Left lung (tissue), 4 donors: ENCODE measurements at regions not wholly inside any gene's neighbourhood (a gene's known extent, or its start where the extent isn't known, plus 50 kb on each side); places are given as distances from the start of the nearest gene placed in this dataset.

Source experiments
- ATAC-seq: fragments of 200-7000 bp; cut with Tn5 transposase; one replicate; pipeline ENCODE4 v1.9.1; 2020; ENCODE audit warnings: moderate library complexity
- DNase-seq, 4 donors: peaks; one replicate each; pipeline ENCODE4 v3.0.0-alpha.2; 2013 to 2020
- H3K27ac ChIP-seq, 2 donors: fragments of 200-600 bp; sonication (generic) in 1 of 2; one replicate each; pipeline versions ENCODE4 v1.5.0 to v1.8.0; 2020 to 2021
- H3K27me3 ChIP-seq, 2 donors: fragments of 200-600 bp; sonication (generic) in 1 of 2; one replicate each; pipeline versions ENCODE4 v1.5.0 to v1.8.0; 2020 to 2021
- H3K36me3 ChIP-seq, 2 donors: fragments of 200-600 bp; sonication (generic) in 1 of 2; one replicate each; pipeline versions ENCODE4 v1.5.0 to v1.8.0; 2020 to 2021
- H3K4me1 ChIP-seq, 2 donors: fragments of 200-600 bp; one replicate each; pipeline ENCODE4 v1.8.0; 2021
- H3K4me3 ChIP-seq, 2 donors: fragments of 200-600 bp; sonication (generic) in 1 of 2; one replicate each; pipeline versions ENCODE4 v1.5.0 to v1.8.0; 2020 to 2021; ENCODE audit warnings: mild to moderate bottlenecking in 1 of 2
- H3K9me3 ChIP-seq, 2 donors: fragments of 200-600 bp; sonication (generic) in 1 of 2; one replicate each; pipeline versions ENCODE4 v1.5.0 to v1.8.0; 2020 to 2021
- CTCF ChIP-seq, 2 donors: fragments of 200-600 bp; sonication (generic) in 1 of 2; IDR thresholded peaks; one replicate each; pipeline versions ENCODE4 v1.5.0 to v1.8.0; 2021; ENCODE audit warnings: antibody characterized with exemption in 2 of 2
- intact Hi-C, 2 donors: fragments of 100-400 bp; cut with DNase I; formaldehyde crosslinking; loops; one replicate each; pipeline versions ENCODE4 v1.11.2 to v1.14.2; 2022
- donor health status: DM: no; HTN: yes; CAD: no.
- donor health status: DM: no; HTN: no; CAD: no.

- Histone ChIP-seq H3K27me3 (no peaks in the 10 kb centered on the region), H3K9me3 (peaks cover 0 to 3% of the 10 kb centered on the region in 2 donors), H3K36me3 (no peaks in the 10 kb centered on the region), H3K4me3 (no peak overlapping the region), H3K4me1 (no peaks in the 10 kb centered on the region), H3K27ac (no peak overlapping the region)
- intact Hi-C loops: no loop called here
- ATAC-seq (no peak), DNase-seq (no peak)
- TF ChIP-seq CTCF (IDR thresholded peaks at IDR 0.05): no peak
Measured at GRCh38 chr10:7498111-7498510, 87.3 kb upstream of the SFMBT2 start.

DNA sequence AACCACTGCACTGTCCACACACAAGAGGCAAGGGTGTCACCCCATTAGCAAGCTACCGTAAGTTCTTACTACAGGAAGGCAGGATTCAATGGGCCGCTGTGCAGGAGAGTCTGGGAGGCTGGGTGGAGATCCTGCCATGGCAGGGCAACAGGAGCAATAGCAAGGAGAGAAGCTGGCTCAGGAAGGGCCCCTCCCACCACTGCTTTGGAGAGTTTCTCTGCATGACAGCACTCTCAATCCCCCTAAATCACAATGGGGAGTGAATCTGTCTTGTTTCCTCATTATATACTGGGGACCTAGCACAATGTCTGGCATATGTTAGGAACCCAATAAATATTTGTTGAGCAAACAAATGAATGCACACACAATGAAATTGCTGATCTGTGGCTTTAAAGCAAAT is 83.2 kb upstream of the SFMBT2 start:
- H3K36me3 ChIP-seq: no peaks in the 10 kb centered on the region
- no peaks in the 10 kb centered on the region for H3K9me3 ChIP-seq
- no peak overlapping the region for H3K27ac ChIP-seq
- DNase-seq (no peak), ATAC-seq (no peak)
- peaks cover 0 to 12% of the 10 kb centered on the region in 2 donors for H3K4me1 ChIP-seq
- TF ChIP-seq CTCF (IDR thresholded peaks at IDR 0.05): no peak
- no peaks in the 10 kb centered on the region for H3K27me3 ChIP-seq
- H3K4me3 ChIP-seq: no peak overlapping the region
- intact Hi-C loops: no loop called here

DNA sequence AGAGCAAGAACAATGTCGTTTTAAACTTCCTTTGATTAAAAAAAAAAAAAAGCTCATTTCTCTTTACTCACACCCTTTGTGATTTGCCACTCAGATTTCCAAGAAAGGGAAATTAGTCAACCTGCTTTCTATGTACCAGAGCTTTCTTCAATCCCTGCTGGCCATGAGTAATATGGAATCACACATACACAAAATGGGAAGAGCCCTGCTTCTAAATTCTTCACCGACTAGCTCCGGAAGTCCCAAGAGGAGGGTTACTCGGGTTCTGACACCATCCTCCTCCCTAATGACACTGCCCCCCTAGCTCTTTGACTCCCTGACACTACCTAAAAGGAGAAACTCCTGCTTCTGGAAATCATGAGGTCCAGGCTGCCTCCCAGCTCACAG is 81.8 kb upstream of the SFMBT2 start:
- no peaks in the 10 kb centered on the region for H3K36me3 ChIP-seq
- intact Hi-C loops: no loop called here
- H3K27me3 ChIP-seq: no peaks in the 10 kb centered on the region
- no peak for DNase-seq
- no peaks in the 10 kb centered on the region for H3K9me3 ChIP-seq
- H3K27ac ChIP-seq: no peak overlapping the region
- peaks cover 5 to 21% of the 10 kb centered on the region in 2 donors for H3K4me1 ChIP-seq
- ATAC-seq: no peak
- no peak for TF ChIP-seq CTCF (IDR thresholded peaks at IDR 0.05)
- H3K4me3 ChIP-seq: no peak overlapping the region

DNA sequence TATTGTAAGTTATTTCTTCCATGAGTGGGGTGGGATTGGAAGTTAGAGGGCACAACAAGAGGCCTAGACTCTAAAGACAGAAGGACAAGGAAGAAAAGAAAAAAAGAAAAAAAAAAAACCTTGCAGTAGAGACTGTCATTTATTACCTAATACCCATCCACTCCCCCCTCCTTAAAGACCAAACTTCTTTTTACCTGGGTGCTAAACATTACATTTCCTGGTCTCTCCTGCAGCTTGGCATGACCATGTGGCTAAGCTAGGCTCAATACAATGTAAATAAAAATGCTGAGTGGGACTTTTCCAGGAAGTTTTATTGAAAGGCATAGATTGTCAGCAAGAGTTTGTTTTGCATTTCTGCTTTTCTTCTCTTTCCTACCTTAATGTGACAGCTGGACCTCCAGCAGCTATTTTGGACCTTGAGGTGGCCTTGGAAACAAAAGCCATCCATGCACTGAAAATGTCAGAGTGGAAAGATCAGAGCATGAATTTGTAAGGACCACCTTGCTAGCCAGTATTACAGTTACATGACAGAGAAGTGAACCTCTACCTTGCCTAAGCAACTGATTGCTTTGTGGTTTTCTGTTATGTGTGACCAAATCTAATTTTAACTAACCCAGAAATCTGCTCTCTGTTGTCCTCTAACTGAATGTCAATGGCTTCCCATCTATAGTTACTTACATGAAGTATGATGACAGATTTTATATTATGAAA is 81.3 kb upstream of the SFMBT2 start:
- no peak overlapping the region for H3K4me3 ChIP-seq
- H3K36me3 ChIP-seq: no peaks in the 10 kb centered on the region
- ATAC-seq (no peak), DNase-seq (no peak)
- no peak overlapping the region for H3K27ac ChIP-seq
- no peak for TF ChIP-seq CTCF (IDR thresholded peaks at IDR 0.05)
- H3K9me3 ChIP-seq: no peaks in the 10 kb centered on the region
- intact Hi-C loops: no loop called here
- no peaks in the 10 kb centered on the region for H3K27me3 ChIP-seq
- H3K4me1 ChIP-seq: peaks cover 5 to 21% of the 10 kb centered on the region in 2 donors

GRCh38 chr10:7491230-7491629 is 80.4 kb upstream of the SFMBT2 start:
- Histone ChIP-seq H3K36me3 (no peaks in the 10 kb centered on the region), H3K4me1 (peaks cover 5 to 21% of the 10 kb centered on the region in 2 donors), H3K4me3 (no peak overlapping the region), H3K27ac (no peak overlapping the region), H3K27me3 (no peaks in the 10 kb centered on the region), H3K9me3 (no peaks in the 10 kb centered on the region)
- ATAC-seq: no peak
- no peak for TF ChIP-seq CTCF (IDR thresholded peaks at IDR 0.05)
- intact Hi-C loops: no loop called here
- DNase-seq: no peak
